Spleen (tissue), 11 donors: ENCODE measurements at regions not wholly inside any gene's neighbourhood (a gene's known extent, or its start where the extent isn't known, plus 50 kb on each side); places are given as distances from the start of the nearest gene placed in this dataset.

Source experiments
- DNase-seq: peaks from one replicate; pipeline ENCODE4 v3.0.0-alpha.2; 2020
- H3K27ac ChIP-seq, 8 donors: fragments of 200-600 bp; sonication (generic) in 7 of 8; 1 replicate in 4 of 8; 2 replicates in 4 of 8; pipeline versions ENCODE4 v1.5.0 to v1.8.0; 2016 to 2021; ENCODE audit warnings: inconsistent platforms in 4 of 8, mild to moderate bottlenecking in 4 of 8, moderate library complexity in 1 of 8
- H3K27me3 ChIP-seq, 7 donors: fragments of 200-600 bp; sonication (generic) in 6 of 7; replicated peaks in 1 of 7; 1 replicate in 4 of 7; 2 replicates in 3 of 7; pipeline versions ENCODE4 v1.5.0 to v1.8.0; 2016 to 2021; ENCODE audit warnings: inconsistent platforms in 3 of 7, mild to moderate bottlenecking in 1 of 7
- H3K36me3 ChIP-seq, 6 donors: fragments of 200-600 bp; sonication (generic) in 5 of 6; 1 replicate in 4 of 6; 2 replicates in 2 of 6; pipeline versions ENCODE4 v1.5.0 to v1.8.0; 2016 to 2021; ENCODE audit warnings: inconsistent platforms in 2 of 6
- H3K4me1 ChIP-seq, 6 donors: fragments of 200-600 bp; sonication (generic) in 5 of 6; 1 replicate in 3 of 6; 2 replicates in 3 of 6; pipeline versions ENCODE4 v1.5.0 to v1.8.0; 2016 to 2021; ENCODE audit warnings: inconsistent platforms in 3 of 6
- H3K4me3 ChIP-seq, 8 donors: fragments of 200-600 bp; sonication (generic) in 7 of 8; 1 replicate in 4 of 8; 2 replicates in 4 of 8; pipeline versions ENCODE4 v1.5.0 to v1.8.0; 2016 to 2021; ENCODE audit warnings: inconsistent platforms in 4 of 8, mild to moderate bottlenecking in 4 of 8, moderate library complexity in 2 of 8
- H3K9me3 ChIP-seq, 8 donors: fragments of 200-600 bp; sonication (generic) in 7 of 8; 1 replicate in 4 of 8; 2 replicates in 4 of 8; pipeline versions ENCODE4 v1.5.0 to v1.8.0; 2016 to 2021; ENCODE audit warnings: inconsistent platforms in 4 of 8
- CTCF ChIP-seq, 11 experiments: fragments of 200-600 bp in 7 of 11; fragments of 450-650 bp in 4 of 11; sonication (generic) in 4 of 11; IDR thresholded peaks in 8 of 11; conservative IDR thresholded peaks in 3 of 11; 1 replicate in 7 of 11; 2 replicates in 4 of 11; pipeline versions ENCODE4 v1.4.0 to v1.8.0; 2016 to 2021; ENCODE audit warnings: antibody characterized with exemption in 11 of 11, inconsistent platforms in 4 of 11, mild to moderate bottlenecking in 1 of 11
- POLR2A ChIP-seq, 3 donors: fragments of 450-650 bp; IDR thresholded peaks; one replicate each; pipeline ENCODE4 v1.5.1; 2017; ENCODE audit warnings: antibody characterized with exemption in 3 of 3, mild to moderate bottlenecking in 1 of 3
- POLR2AphosphoS5 ChIP-seq, 3 donors: sonication (generic); formaldehyde crosslinking; IDR thresholded peaks; one replicate each; pipeline ENCODE4 v1.5.1; 2017; ENCODE audit warnings: antibody characterized with exemption in 3 of 3
- WGBS, 5 donors: extraction: QIAGEN DNeasy Blood & Tissue Kit in 3 of 5; methylation state at CpG; one replicate each; pipeline versions ENCODE4 v1.1.5 to v1.1.7; 2013 to 2018; 5-methylcytosine and 5-hydroxymethylcytosine counted together
- intact Hi-C: fragments of 100-400 bp; cut with DNase I; formaldehyde crosslinking; loops from one replicate; pipeline ENCODE4 v1.15.0; 2023; ENCODE audit warnings: low total_unique reads
- donor health status: healthy with polysubstance abuse.
- donor health status: DM: no; HTN: no; CAD: no; lungs with moderate emphysema.
- donor health status: DM: no; HTN: no; CAD: no.
- donor health status: Bipolar disorder and iron deficiency.
- donor health status: healthy.
- donor health status: DM: no; HTN: no; CAD: no.
- donor health status: DM: yes; HTN: yes; CAD: no.

- 86 to 94% (median 94%) methylated on average over 6 of the region's 6 CpGs for WGBS, 5 donors
- intact Hi-C loops = no loop called here
- Histone ChIP-seq H3K4me1 (peaks cover 0 to 17% (median 8%) of the 10 kb centered on the region in 6 donors), H3K36me3 (no peaks in the 10 kb centered on the region), H3K27ac (no peak overlapping the region), H3K27me3 (no peaks in the 10 kb centered on the region), H3K9me3 (peaks cover 0 to 18% (median 0%) of the 10 kb centered on the region in 8 donors), H3K4me3 (no peak overlapping the region)
- no peak for DNase-seq
- TF ChIP-seq CTCF (IDR thresholded peaks at IDR 0.05 in 8 of 11, conservative IDR thresholded peaks at IDR 0.05 in 3 of 11) (no peak), POLR2A (IDR thresholded peaks at IDR 0.05) (no peak)
These were observed 170.3 kb upstream of the CXCR4 start for GRCh38 chr2:136288249-136288648.

GRCh38 chr2:136286423-136286822, 168.5 kb upstream of the CXCR4 start:
- no peaks in the 10 kb centered on the region for H3K36me3 ChIP-seq
- 64 to 82% (median 67%) methylated on average over 3 of the region's 3 CpGs for WGBS, 5 donors
- H3K9me3 ChIP-seq = peaks cover 0 to 12% (median 0%) of the 10 kb centered on the region in 8 donors
- H3K27ac ChIP-seq = no peak overlapping the region
- peaks cover 4 to 35% (median 18%) of the 10 kb centered on the region in 6 donors for H3K4me1 ChIP-seq
- intact Hi-C loops = no loop called here
- DNase-seq = no peak
- no peaks in the 10 kb centered on the region for H3K27me3 ChIP-seq
- no peak for TF ChIP-seq POLR2AphosphoS5 (IDR thresholded peaks at IDR 0.05)
- TF ChIP-seq CTCF (IDR thresholded peaks at IDR 0.05 in 8 of 11, conservative IDR thresholded peaks at IDR 0.05 in 3 of 11) = no peak
- no peak for TF ChIP-seq POLR2A (IDR thresholded peaks at IDR 0.05)
- H3K4me3 ChIP-seq = no peak overlapping the region

GRCh38 chr2:136284226-136285119, 166.5 kb upstream of the CXCR4 start:
- intact Hi-C loops = no loop called here
- no peak for TF ChIP-seq POLR2A (IDR thresholded peaks at IDR 0.05)
- TF ChIP-seq POLR2AphosphoS5 (IDR thresholded peaks at IDR 0.05) = no peak
- TF ChIP-seq CTCF (IDR thresholded peaks at IDR 0.05 in 8 of 11, conservative IDR thresholded peaks at IDR 0.05 in 3 of 11) = no peak
- peak overlapping the region in 6 of 8 donors; percentile 5 to 63 (median 44) for H3K27ac ChIP-seq
- 51 to 67% (median 65%) methylated on average over 4 of the region's 4 CpGs for WGBS, 5 donors
- no peaks in the 10 kb centered on the region for H3K36me3 ChIP-seq
- H3K4me1 ChIP-seq = peaks cover 8 to 45% (median 23%) of the 10 kb centered on the region in 6 donors
- no peaks in the 10 kb centered on the region for H3K9me3 ChIP-seq
- H3K27me3 ChIP-seq = no peaks in the 10 kb centered on the region
- no peak for DNase-seq
- no peak overlapping the region for H3K4me3 ChIP-seq

GRCh38 chr2:136282251-136282650, 164.3 kb upstream of the CXCR4 start:
- peak overlapping the region in 3 of 8 donors; percentile 64 to 84 (median 70) for H3K27ac ChIP-seq
- no peaks in the 10 kb centered on the region for H3K9me3 ChIP-seq
- DNase-seq = no peak
- TF ChIP-seq CTCF (IDR thresholded peaks at IDR 0.05 in 8 of 11, conservative IDR thresholded peaks at IDR 0.05 in 3 of 11) = no peak
- no peak for TF ChIP-seq POLR2A (IDR thresholded peaks at IDR 0.05)
- no peak for TF ChIP-seq POLR2AphosphoS5 (IDR thresholded peaks at IDR 0.05)
- 75 to 84% (median 77%) methylated on average over 6 of the region's 6 CpGs for WGBS, 5 donors
- H3K27me3 ChIP-seq = no peaks in the 10 kb centered on the region
- intact Hi-C loops = no loop called here
- H3K4me3 ChIP-seq = no peak overlapping the region
- peaks cover 8 to 54% (median 25%) of the 10 kb centered on the region in 6 donors for H3K4me1 ChIP-seq
- no peaks in the 10 kb centered on the region for H3K36me3 ChIP-seq
